ENCODE measurements at regions not wholly inside any gene's neighbourhood (a gene's known extent, or its start where the extent isn't known, plus 50 kb on each side); places are given as distances from the start of the nearest gene placed in this dataset.

- TF ChIP-seq EZH2 (IDR thresholded peaks at IDR 0.05) (no peak), SIN3A (IDR thresholded peaks at IDR 0.05; ENCODE audit: low read depth) (no peak), RAD21 (IDR thresholded peaks at IDR 0.05; ENCODE audit: low read depth) (no peak)
Measured at GRCh38 chr12:111046896-111047295, 126.5 kb upstream of the MYL2 start.
